Smooth muscle cell of the brain vasculature (primary cell): ENCODE measurements at regions not wholly inside any gene's neighbourhood (a gene's known extent, or its start where the extent isn't known, plus 50 kb on each side); places are given as distances from the start of the nearest gene placed in this dataset.

Source experiments
- DNase-seq: peaks from one replicate; pipeline ENCODE4 v3.0.0-alpha.2; 2012; ENCODE audit warnings: low read depth, low spot score

- no peak for DNase-seq
Observed at GRCh38 chr5:2249026-2249425, 366.3 kb upstream of the IRX4 start.

DNA sequence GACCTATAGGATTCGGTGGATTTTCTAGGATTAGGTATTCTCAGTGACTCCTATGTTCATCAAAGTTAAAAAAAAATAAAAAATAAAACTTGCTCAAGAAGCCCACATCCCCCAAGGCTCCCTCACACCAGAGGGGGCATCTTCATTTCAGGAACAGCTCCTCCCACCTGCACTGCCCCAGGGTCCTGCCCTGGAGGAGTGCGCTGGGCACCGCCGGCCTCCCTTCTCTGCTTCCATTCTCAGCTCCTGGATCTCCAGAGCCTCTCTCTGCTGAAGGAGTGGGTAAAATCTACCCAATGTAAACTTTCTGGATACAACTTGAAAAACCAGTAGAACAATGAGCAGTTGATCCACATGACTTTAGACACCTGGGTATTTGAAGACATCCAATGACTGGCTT is 359.8 kb upstream of the IRX4 start:
- no peak for DNase-seq

DNA sequence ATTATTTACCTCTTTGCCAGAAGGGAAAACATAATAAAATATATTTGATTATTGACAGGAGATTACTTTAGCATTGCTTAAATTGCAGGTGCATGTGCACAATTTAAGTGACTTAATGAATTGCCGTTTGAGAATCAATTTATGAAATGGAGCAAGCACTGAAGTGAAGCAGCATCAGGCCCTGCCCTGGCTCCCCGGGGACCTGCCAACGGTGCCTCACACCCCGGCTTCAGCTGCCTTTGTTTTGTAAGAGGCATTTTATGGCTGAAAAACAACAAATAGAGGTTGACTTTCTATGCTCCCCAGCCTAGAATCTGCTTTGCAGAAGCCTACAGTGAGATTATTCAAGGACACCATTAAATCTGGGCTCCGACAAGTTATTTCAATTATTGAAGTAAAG is 359.1 kb upstream of the IRX4 start:
- DNase-seq: no peak

DNA sequence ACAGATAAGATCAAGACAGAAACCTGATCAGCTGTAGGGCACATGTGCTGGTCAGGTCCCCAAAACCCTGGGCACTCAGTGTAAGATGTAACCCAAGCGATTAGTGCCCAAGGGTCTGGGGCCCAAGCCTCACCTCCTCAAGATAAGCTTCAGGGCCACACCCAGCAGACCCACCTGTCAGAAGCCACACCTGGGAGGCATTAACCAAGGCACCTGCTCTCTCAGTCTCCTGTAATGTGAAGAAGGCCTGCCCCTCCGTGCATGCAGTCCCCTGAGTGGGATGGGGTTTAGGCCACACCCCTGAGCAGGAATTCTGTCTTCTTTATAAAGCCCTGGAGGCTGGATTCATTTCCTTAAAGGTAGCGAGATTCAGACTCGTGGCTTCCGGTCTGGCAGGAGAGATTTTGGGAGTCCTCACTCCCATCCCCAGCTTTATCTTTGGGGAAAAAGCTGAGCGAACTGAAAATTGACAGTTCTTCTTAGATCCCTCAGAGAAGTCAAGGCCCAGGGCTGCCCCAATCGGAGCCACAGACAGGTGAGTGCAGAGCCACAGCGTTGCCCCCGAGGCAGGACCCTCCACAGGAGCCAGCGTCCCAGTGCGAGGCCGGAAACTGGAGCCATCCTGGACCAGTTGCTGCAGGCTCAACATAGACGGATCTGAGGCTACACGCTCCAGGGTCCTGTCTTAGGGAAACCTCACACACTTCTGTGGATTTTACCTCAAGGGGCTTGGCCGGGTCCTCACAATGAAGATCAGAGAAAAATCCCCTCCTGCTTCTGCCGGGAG is 357.6 kb upstream of the IRX4 start:
- DNase-seq: no peak

DNA sequence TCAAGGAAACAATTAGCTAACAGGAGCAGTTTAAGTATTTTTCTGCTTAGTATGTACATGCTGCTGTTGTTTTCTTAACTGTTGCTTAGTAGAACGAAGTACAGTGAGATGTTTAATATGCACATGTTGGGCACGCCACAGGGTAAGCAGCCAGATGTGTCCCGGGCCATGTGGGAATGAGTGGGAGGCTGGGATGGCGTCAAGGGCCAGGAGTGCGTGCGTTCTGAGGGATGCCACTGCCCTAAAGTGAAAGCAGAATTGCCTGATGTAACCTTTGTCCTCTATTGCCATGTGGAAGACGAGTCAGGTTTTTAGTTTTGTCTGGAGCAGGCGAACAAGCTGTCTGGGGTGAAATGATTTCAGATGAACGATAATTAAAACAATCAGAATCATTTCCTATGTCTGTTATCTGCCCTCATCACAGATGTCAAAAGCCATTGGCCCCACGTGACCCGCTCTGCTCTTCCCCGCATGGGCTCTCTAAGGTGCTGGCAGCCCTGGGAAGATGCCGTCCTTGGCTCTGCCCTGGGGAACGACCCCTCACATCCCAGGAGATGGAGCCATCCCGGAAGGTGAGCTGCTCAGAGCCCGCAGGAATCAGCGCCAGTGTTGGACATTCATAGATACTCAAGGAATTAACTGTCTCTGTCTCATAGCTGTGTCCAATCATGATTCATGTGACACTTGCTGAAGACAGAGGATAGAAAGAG is 356.6 kb upstream of the IRX4 start:
- no peak for DNase-seq

GRCh38 chr5:2238732-2239131 is 356.0 kb upstream of the IRX4 start:
- no peak for DNase-seq

GRCh38 chr5:2227433-2227832 is 344.7 kb upstream of the IRX4 start:
- DNase-seq: no peak

DNA sequence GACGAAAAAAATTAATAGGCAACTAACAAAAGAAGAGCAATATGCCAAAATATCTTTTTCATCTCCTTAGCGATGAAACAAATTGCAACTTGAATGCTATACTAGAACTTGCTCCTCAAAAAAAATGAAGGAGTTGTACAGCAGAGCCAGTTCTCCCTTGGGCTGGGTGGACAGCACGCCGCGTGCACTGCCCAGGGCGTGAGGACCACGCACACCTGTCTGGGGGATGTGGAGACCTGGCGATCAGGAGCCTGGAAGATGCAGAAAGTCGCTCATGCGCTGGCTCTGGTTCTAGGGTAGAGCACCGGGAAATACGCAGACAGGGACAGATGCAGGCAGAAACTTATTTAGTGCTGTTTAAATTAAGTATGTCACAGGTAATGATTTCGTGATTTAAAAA is 342.0 kb upstream of the IRX4 start:
- DNase-seq: no peak

- no peak for DNase-seq
Observed at GRCh38 chr5:2223303-2223702, 340.6 kb upstream of the IRX4 start.

DNA sequence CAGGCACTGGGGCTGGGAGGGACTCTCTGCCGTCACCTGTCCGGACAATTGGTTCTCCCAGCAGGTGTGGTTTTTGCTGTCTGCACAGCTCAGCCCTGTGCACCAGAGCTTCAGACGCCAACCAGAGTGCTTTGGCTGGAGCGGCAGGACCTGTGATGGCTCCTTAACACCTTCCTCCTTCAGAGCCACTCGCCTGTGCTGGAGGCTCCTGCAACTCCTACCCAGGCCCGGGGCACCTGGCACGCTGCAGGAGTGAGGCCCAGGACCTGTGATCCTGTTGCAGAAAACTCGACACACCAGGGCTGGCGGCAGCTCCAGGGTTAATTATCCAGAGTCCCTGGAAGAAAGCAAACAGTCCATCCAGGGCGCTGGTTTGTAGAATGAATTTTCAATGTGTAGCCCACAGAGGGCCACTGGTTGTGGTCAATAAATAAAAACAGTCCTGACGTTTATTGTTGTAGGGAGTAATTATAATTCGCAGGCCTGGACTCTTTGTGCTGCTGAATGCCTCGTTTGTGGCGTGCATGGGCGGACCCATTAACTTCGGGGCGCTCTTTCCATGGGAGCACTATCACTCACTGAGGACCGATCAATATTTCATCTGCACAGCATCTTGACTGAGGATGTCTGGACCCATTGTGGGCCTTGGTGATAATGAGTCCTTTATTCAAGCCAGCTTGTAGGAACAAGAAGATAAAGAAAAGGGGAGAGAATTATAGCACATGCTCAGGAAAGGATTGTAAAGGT is 339.7 kb upstream of the IRX4 start:
- DNase-seq: no peak

DNA sequence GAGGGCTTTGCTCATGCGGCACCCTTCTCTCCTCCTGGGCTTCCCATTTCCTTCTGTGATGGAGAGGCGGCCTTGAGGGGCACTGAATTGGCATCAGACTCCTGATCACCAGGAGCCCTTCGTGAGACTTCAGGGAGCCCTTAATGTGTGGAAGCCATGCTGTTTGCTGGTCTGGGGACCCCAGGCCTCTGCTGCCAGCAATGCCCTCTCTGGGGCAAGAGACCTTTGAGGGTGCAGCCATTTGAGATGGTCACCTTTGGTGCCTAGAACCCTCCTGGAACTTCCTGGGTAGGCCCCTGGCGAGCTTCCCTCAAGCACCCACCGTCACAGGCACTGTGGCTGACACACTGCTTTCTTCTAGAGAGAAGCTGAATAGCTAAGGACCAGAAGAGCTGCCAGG is 338.7 kb upstream of the IRX4 start:
- no peak for DNase-seq

GRCh38 chr5:2220741-2221140 is 338.0 kb upstream of the IRX4 start:
- DNase-seq: no peak

- no peak for DNase-seq
Observed at GRCh38 chr5:2219149-2219776, 336.5 kb upstream of the IRX4 start.

- no peak for DNase-seq
Observed at GRCh38 chr5:2217219-2217618, 334.5 kb upstream of the IRX4 start.

- DNase-seq: no peak
Observed at GRCh38 chr5:2214910-2215590, 332.3 kb upstream of the IRX4 start.

DNA sequence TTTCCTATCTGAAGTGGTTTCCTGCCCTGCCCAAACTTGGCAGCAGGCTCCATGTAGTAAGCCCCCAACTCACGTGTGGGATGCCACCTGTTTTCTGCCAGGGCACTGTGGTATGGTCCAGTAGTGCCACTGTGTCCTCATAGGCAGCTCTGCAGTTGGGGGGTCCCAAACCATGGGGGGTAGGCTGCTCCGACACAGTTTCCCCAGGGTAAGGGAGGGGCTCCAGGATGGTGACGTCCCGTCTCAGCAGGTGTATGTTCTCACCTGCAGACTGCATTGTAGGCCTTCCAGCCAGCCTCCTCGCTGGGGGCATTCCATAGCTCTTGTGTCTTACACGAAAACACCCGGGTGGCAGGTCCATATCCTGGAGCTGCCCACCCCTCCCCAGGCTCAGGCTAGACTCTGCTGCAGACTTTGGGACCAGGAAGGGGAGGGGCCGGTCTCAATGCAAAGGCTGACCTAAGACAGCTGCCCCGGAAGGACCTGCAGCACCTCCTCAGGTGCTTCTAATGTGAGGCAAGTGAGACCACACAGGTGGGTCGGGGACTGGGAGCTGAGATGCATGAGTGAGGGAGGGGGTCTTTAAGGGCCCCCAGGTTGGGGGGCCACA is 330.5 kb upstream of the IRX4 start:
- no peak for DNase-seq

DNA sequence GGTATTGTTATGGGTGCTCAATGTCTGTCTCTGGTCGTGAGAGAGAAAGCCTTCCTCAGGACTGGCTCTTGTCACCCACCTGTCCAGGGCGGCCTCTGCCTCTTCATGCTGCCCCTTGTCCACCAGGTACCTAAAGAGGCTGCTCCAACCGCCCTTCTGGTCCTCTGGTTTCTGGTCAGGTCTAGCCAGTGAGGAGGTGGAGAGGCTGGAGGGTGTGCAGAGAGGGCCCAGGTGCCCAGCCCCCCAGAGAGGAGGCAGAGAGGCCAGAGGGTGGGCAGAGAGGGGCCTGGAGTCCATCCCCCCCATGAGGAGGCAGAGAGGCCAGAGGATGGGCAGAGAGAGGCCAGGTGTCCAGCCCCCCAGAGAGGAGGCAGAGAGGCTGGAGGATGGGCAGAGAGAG is 329.8 kb upstream of the IRX4 start:
- DNase-seq: no peak

DNA sequence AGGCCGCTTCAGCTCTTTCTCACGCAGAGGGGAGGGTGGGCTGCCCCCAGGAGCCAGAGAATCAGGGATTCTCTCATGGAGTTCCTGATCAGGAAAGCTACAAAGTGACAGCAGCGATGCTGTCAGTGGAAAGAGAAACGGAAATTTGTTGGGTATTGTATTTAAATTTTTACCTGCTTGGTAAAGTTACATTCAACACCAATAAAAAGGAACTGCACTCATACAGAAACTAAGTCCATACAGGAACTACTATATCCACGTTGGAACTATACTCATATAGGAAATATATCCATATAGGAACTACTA is 325.5 kb upstream of the IRX4 start:
- no peak for DNase-seq

DNA sequence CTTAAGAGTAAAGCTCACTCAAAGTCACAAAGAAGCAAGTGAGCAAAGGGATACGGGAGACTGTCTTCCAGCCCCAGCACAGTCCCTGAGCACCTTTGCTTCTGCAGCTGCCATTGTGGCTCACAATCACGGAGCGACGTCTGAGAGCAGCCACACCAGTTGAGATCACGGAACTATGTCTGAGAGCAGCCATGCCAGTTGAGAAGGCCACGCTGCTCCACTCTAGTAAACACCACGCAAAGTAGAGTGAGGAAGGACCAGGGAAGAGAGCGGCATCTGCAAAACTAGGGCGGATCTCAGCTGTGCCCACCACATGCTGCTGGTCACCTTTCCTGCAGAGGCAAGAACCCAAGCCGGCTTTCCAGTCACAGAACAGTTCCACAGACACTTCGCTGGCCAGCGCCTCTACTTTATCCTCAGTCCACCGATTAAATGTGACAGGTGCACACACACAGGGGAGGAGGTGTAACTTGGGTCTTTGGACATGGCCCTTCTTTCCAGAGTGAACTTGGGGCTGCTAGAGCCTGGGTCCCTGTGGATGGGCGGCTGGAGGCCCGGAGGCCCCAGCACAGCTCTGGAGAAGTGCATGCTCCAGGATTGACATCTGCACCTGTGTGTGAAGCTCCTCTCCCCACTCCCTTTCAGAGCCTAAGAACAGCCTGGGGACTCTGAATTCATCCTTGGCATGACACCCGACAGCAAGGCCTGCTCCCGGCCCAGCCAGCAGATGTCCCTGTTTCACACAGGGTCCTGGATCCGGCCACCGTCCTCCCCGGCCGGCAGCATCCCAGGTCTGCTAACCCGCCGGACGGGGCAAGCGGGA is 324.9 kb upstream of the IRX4 start:
- no peak for DNase-seq

DNA sequence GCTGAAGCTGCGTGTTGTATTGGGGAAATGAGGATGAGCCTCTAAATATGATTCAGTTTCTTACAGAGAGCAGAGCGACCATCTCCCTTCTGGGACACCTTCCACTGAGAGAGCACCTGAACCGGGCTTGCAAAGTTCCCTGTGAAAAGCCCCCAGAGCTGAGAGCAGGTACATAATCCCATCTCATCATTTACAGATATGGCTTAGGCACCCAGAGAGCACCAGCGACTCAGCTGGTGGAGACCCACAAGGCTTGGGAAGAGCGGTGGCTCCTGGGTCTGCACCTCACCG is 324.3 kb upstream of the IRX4 start:
- no peak for DNase-seq
